A673 (cell line): ENCODE measurements at regions not wholly inside any gene's neighbourhood (a gene's known extent, or its start where the extent isn't known, plus 50 kb on each side); places are given as distances from the start of the nearest gene placed in this dataset.

Source experiments
- BruUV-seq: library from RNA; stranded (reverse); fragments of 400-500 nt; replicated peaks from 2 replicates; lab custom pipeline; 2021; lab: Mats Ljungman, UMichigan
- CTCF ChIA-PET: fragments of 300-600 bp; sonication (Branson Sonifier 250); formaldehyde crosslinking; loops from one replicate; lab custom pipeline; 2022; ENCODE audit warnings: antibody characterized with exemption; lab: Charles Lee
- POLR2A ChIA-PET: fragments of 300-600 bp; sonication (Branson Sonifier 250); formaldehyde crosslinking; loops from one replicate; lab custom pipeline; 2022; ENCODE audit warnings: antibody characterized with exemption; ENCODE audit not compliant: low non-redundant PET; lab: Charles Lee
- DNase-seq: peaks from one replicate; pipeline ENCODE4 v3.0.0-alpha.2; 2015; ENCODE audit warnings: low spot score
- H3K27ac ChIP-seq: fragments of 200-600 bp; sonication (generic); 2 replicates; pipeline ENCODE4 v1.5.1; 2016; ENCODE audit warnings: mixed run types, low read depth, mild to moderate bottlenecking, mixed read lengths, antibody characterized with exemption, low read length; ENCODE audit not compliant: poor library complexity, severe bottlenecking
- H3K27me3 ChIP-seq: fragments of 200-600 bp; sonication (generic); replicated peaks from 2 replicates; pipeline ENCODE4 v1.6.1; 2017; ENCODE audit warnings: mixed run types, low read depth, mild to moderate bottlenecking, mixed read lengths, antibody characterized with exemption, low read length; ENCODE audit not compliant: insufficient read depth, poor library complexity
- H3K36me3 ChIP-seq: fragments of 200-600 bp; sonication (generic); 2 replicates; pipeline ENCODE4 v1.6.1; 2016; ENCODE audit warnings: mixed run types, mild to moderate bottlenecking, mixed read lengths, antibody characterized with exemption, low read length; ENCODE audit not compliant: insufficient read depth, poor library complexity, severe bottlenecking
- H3K4me1 ChIP-seq: fragments of 200-600 bp; sonication (generic); 2 replicates; pipeline ENCODE4 v1.6.1; 2017; ENCODE audit warnings: mixed run types, mild to moderate bottlenecking, mixed read lengths, antibody characterized with exemption, low read length; ENCODE audit not compliant: insufficient read depth, poor library complexity, severe bottlenecking
- H3K4me3 ChIP-seq: fragments of 200-600 bp; sonication (generic); 2 replicates; pipeline ENCODE4 v1.5.1; 2016; ENCODE audit warnings: low read depth, mixed run types, mild to moderate bottlenecking, mixed read lengths, low read length; ENCODE audit not compliant: poor library complexity, severe bottlenecking
- H3K9me3 ChIP-seq: fragments of 200-600 bp; sonication (generic); 2 replicates; pipeline ENCODE4 v1.6.1; 2016; ENCODE audit warnings: mixed run types, low read depth, mild to moderate bottlenecking, mixed read lengths, antibody characterized with exemption, low read length; ENCODE audit not compliant: poor library complexity, severe bottlenecking
- CTCF ChIP-seq: fragments of 300-800, 200-600 bp; sonication (generic); conservative IDR thresholded peaks from 2 replicates; pipeline ENCODE4 v1.5.1; 2017; ENCODE audit warnings: low read depth, mild to moderate bottlenecking, antibody characterized with exemption, low read length, moderate library complexity, mixed read lengths
- EZH2 ChIP-seq: fragments of 200-600 bp; sonication (generic); IDR thresholded peaks from 2 replicates; pipeline ENCODE4 v1.6.1; 2017; ENCODE audit warnings: borderline replicate concordance, low read depth, mild to moderate bottlenecking, mixed read lengths, antibody characterized with exemption, low read length; ENCODE audit not compliant: poor library complexity, severe bottlenecking
- intact Hi-C: fragments of 100-400 bp; cut with micrococcal nuclease; formaldehyde crosslinking; loops from one replicate; pipeline ENCODE4 v1.10.0; 2022; ENCODE audit not compliant: unreplicated experiment

GRCh38 chr1:22250724-22251123 lies 107.8 kb upstream of the WNT4 start:
- CTCF ChIA-PET: no interaction called here
- Histone ChIP-seq H3K36me3 (no peaks in the 10 kb centered on the region), H3K4me1 (no peaks in the 10 kb centered on the region), H3K27ac (no peak overlapping the region), H3K4me3 (no peak overlapping the region), H3K9me3 (no peaks in the 10 kb centered on the region), H3K27me3 (no peaks in the 10 kb centered on the region)
- DNase-seq: peak; percentile 26
- POLR2A ChIA-PET: no interaction called here
- no peak for TF ChIP-seq EZH2
- no peak for TF ChIP-seq CTCF
- intact Hi-C loops: no loop called here
- BruUV-seq: no TSS peak

GRCh38 chr1:22252251-22252650 lies 109.4 kb upstream of the WNT4 start:
- intact Hi-C loops: no loop called here
- no peak for DNase-seq
- no TSS peak for BruUV-seq
- CTCF ChIA-PET: no interaction called here
- TF ChIP-seq CTCF: no peak
- H3K36me3 ChIP-seq: no peaks in the 10 kb centered on the region
- H3K4me1 ChIP-seq: no peaks in the 10 kb centered on the region
- POLR2A ChIA-PET: no interaction called here
- H3K9me3 ChIP-seq: no peaks in the 10 kb centered on the region
- H3K27ac ChIP-seq: no peak overlapping the region
- H3K27me3 ChIP-seq: no peaks in the 10 kb centered on the region
- H3K4me3 ChIP-seq: no peak overlapping the region

GRCh38 chr1:22253012-22253790 lies 110.3 kb upstream of the WNT4 start:
- CTCF ChIA-PET: no interaction called here
- TF ChIP-seq CTCF (no peak), EZH2 (no peak)
- POLR2A ChIA-PET: no interaction called here
- intact Hi-C loops: no loop called here
- H3K4me1 ChIP-seq: no peaks in the 10 kb centered on the region
- no TSS peak for BruUV-seq
- H3K9me3 ChIP-seq: no peaks in the 10 kb centered on the region
- no peaks in the 10 kb centered on the region for H3K27me3 ChIP-seq
- no peak overlapping the region for H3K27ac ChIP-seq
- no peak overlapping the region for H3K4me3 ChIP-seq
- no peak for DNase-seq
- H3K36me3 ChIP-seq: no peaks in the 10 kb centered on the region
